ENCODE measurements at regions not wholly inside any gene's neighbourhood (a gene's known extent, or its start where the extent isn't known, plus 50 kb on each side); places are given as distances from the start of the nearest gene placed in this dataset.

DNA sequence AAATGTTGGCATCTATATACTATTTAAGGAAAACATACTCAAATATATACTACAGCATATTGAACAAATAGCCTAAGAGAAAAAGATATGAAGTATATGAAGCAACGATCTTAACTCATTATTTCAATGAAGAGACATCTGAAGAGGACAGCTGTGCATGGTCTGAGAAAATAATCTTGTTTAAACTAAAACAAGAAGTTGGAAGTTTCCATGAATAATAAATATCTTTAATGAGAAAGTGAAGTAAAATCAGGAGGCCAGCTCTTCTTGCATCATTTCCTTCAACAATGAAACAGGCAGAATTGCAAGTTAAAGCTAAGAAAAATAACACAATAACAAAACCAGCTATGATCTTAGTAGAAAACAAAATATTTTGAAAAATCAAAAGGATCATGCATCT is 1265.4 kb upstream of the MAP3K7 start:
- Histone ChIP-seq H3K79me2 (ENCODE audit: control insufficient read depth in 1 of 2, insufficient read depth in 2 of 2, low read length in 2 of 2) (no peaks in the 10 kb centered on the region), H3K23ac (ENCODE audit: insufficient read length) (no peak overlapping the region), H3K4me1 (replicated peaks in 1 of 4; ENCODE audit: control insufficient read depth in 3 of 4, insufficient read depth in 4 of 4, low read length in 3 of 4) (no peaks in the 10 kb centered on the region), H2AK5ac (ENCODE audit: low read depth, low read length) (no peak overlapping the region), H2BK15ac (ENCODE audit: low read length) (no peak overlapping the region), H3K4ac (replicated peaks; ENCODE audit: insufficient read length, low read depth, low read length) (no peak overlapping the region), H2BK120ac (replicated peaks; ENCODE audit: low read depth, low read length) (no peak overlapping the region), H3K27me3 (replicated peaks in 1 of 4; ENCODE audit: control insufficient read depth in 3 of 4, extremely low read depth in 1 of 4, insufficient read depth in 3 of 4, low read length in 3 of 4) (no peaks in the 10 kb centered on the region), H3K56ac (replicated peaks; ENCODE audit: insufficient read length, low read depth, low read length) (no peak overlapping the region), H4K5ac (ENCODE audit: insufficient read length, low read depth, low read length) (no peak overlapping the region), H3K23me2 (ENCODE audit: low read depth, low read length) (no peaks in the 10 kb centered on the region), H3K18ac (ENCODE audit: extremely low read depth, low read length) (no peak overlapping the region), H4K20me1 (replicated peaks in 1 of 2; ENCODE audit: control insufficient read depth in 1 of 2, insufficient read depth in 2 of 2, low read length in 2 of 2) (no peaks in the 10 kb centered on the region), H3K9ac (replicated peaks in 1 of 4; ENCODE audit: extremely low read depth in 1 of 4, low read depth in 3 of 4, low read length in 3 of 4) (no peak overlapping the region), H3K27ac (ENCODE audit: low read depth, low read length) (no peak overlapping the region), H3K4me2 (ENCODE audit: insufficient read depth in 1 of 2, low read depth in 2 of 2, low read length in 2 of 2) (no peak overlapping the region), H3K14ac (ENCODE audit: insufficient read length) (no peak overlapping the region), H2BK20ac (ENCODE audit: low read length) (no peak overlapping the region), H3K36me3 (ENCODE audit: control insufficient read depth in 2 of 4, insufficient read depth in 4 of 4, low read length in 3 of 4) (no peaks in the 10 kb centered on the region), H3K9me3 (ENCODE audit: insufficient read depth in 2 of 2, low read depth in 1 of 2, low read length in 1 of 2) (no peaks in the 10 kb centered on the region), H3K79me1 (ENCODE audit: low read depth, low read length) (no peaks in the 10 kb centered on the region), H2BK5ac (ENCODE audit: low read depth, low read length) (no peak overlapping the region), H4K91ac (replicated peaks; ENCODE audit: insufficient read length, low read length) (no peak overlapping the region), H4K8ac (ENCODE audit: extremely low read depth, insufficient read depth, low read length) (no peak overlapping the region), H2AFZ (ENCODE audit: low read length) (no peak overlapping the region), H2BK12ac (ENCODE audit: low read depth, low read length) (no peak overlapping the region), H3K4me3 (ENCODE audit: extremely low read depth in 1 of 4, insufficient read depth in 2 of 4, low read depth in 3 of 4, low read length in 4 of 4) (no peak overlapping the region)
- TF ChIP-seq EP300 (IDR thresholded peaks at IDR 0.05; ENCODE audit: borderline replicate concordance in 1 of 2, low read depth in 2 of 2, low read length in 2 of 2): no peak
- TF ChIP-seq GTF2F1 (IDR thresholded peaks at IDR 0.05; ENCODE audit: borderline replicate concordance, low read depth, low read length): no peak
- TF ChIP-seq NANOG (IDR thresholded peaks at IDR 0.05; ENCODE audit: insufficient read depth, low read depth, low read length, poor library complexity, severe bottlenecking): no peak
- TF ChIP-seq RFX5 (IDR thresholded peaks at IDR 0.05; ENCODE audit: borderline replicate concordance, low read depth, low read length): no peak
- no peak for TF ChIP-seq TCF12 (IDR thresholded peaks at IDR 0.05; ENCODE audit: low read depth, low read length)
- TF ChIP-seq TAF1 (IDR thresholded peaks at IDR 0.05; ENCODE audit: low read depth, low read length): no peak
- TF ChIP-seq BRCA1 (IDR thresholded peaks at IDR 0.05; ENCODE audit: low read depth, low read length): no peak
- no peak for TF ChIP-seq JUN (IDR thresholded peaks at IDR 0.05; ENCODE audit: low read depth, low read length)
- no peak for TF ChIP-seq TEAD4 (IDR thresholded peaks at IDR 0.05; ENCODE audit: low read depth, low read length)
- POLR2A ChIA-PET (ENCODE audit: partially characterized antibody): no interaction called here
- CTCF ChIA-PET (ENCODE audit: partially characterized antibody): no interaction called here
- FAIRE-seq (no peak), DNase-seq (ENCODE audit: low read depth in 1 of 2, low spot score in 2 of 2) (no peak)
- 100% methylated on average over 1 of the region's 1 CpG; no CpG with 5 or more reads in 1 of the 2 experiments for WGBS, 2 experiments (ENCODE audit: extremely low coverage in 1 of 2, insufficient coverage in 1 of 2, insufficient read length in 1 of 2, insufficient replicate concordance in 2 of 2, low coverage in 1 of 2, low lambda C conversion rate in 2 of 2, missing lambda C conversion rate in 1 of 2)

All from H1 (cell line).